OCI-LY1 (cell line): ENCODE measurements at regions not wholly inside any gene's neighbourhood (a gene's known extent, or its start where the extent isn't known, plus 50 kb on each side); places are given as distances from the start of the nearest gene placed in this dataset.

Experiments used
- CTCF ChIP-seq: fragments of 200-600 bp; sonication (generic), shearing (Covaris generic); IDR thresholded peaks from 2 replicates; pipeline ENCODE4 v1.5.1; 2017; ENCODE audit warnings: mild to moderate bottlenecking, antibody characterized with exemption, low read length, moderate library complexity, mixed read lengths
- EZH2 ChIP-seq: fragments of 200-600 bp; sonication (generic), shearing (Covaris generic); IDR thresholded peaks from 2 replicates; pipeline ENCODE4 v1.8.0; 2017; ENCODE audit warnings: borderline replicate concordance, mixed run types, mild to moderate bottlenecking, antibody characterized with exemption, low read length, moderate library complexity, mixed read lengths

- no peak for TF ChIP-seq CTCF
- TF ChIP-seq EZH2: no peak
These were observed 1239.3 kb downstream of the CDH11 start for GRCh38 chr16:63882576-63882975.
